SJSA1 (cell line): ENCODE measurements at regions not wholly inside any gene's neighbourhood (a gene's known extent, or its start where the extent isn't known, plus 50 kb on each side); places are given as distances from the start of the nearest gene placed in this dataset.
"Not testable (repeated sequence)": the region's sequence is repeated elsewhere in the genome, so short reads cannot be mapped to it uniquely, and the experiment has no call there.

Experiments used
- DNase-seq, 2 experiments: peaks; one replicate each; pipeline ENCODE4 v3.0.0-alpha.2; 2015 to 2020; ENCODE audit warnings: low spot score in 2 of 2, low read depth in 1 of 2
- H3K27ac ChIP-seq: fragments of 250-450 bp; sonication (Bioruptor Pico); 2 replicates; pipeline ENCODE4 v1.5.1; 2020; ENCODE audit warnings: mild to moderate bottlenecking, moderate library complexity
- H3K27me3 ChIP-seq: fragments of 250-450 bp; sonication (Bioruptor Pico); replicated peaks from 2 replicates; pipeline ENCODE4 v1.5.1; 2020; ENCODE audit warnings: mild to moderate bottlenecking, moderate library complexity
- H3K36me3 ChIP-seq: fragments of 250-450 bp; sonication (Bioruptor Pico); 2 replicates; pipeline ENCODE4 v1.5.1; 2020; ENCODE audit warnings: mild to moderate bottlenecking
- H3K4me1 ChIP-seq: fragments of 250-450 bp; sonication (Bioruptor Pico); replicated peaks from 2 replicates; pipeline ENCODE4 v1.6.1; 2021; ENCODE audit warnings: mild to moderate bottlenecking
- H3K4me3 ChIP-seq: fragments of 250-450 bp; sonication (Bioruptor Pico); 2 replicates; pipeline ENCODE4 v1.5.1; 2020; ENCODE audit warnings: mild to moderate bottlenecking
- H3K9me3 ChIP-seq: fragments of 250-450 bp; sonication (Bioruptor Pico); replicated peaks from 2 replicates; pipeline ENCODE4 v1.5.1; 2020; ENCODE audit warnings: mild to moderate bottlenecking

DNA sequence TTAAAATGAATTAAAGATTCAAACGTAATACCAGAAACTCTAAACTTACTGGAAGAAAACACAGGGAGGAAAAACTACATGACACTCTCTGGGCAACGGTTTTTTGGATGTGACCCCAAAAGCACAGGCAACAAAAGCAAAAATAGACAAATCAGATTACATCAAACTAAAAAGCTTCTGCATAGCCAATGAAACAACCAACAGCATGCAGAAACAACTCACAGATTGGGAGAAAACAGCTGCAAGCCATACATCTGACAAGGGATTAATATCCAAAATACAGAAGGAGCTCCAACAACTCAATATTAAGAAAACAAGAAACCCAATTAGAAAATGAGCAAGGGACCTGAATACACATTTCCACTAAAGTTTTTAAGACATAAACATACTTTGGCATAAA is 69.2 kb upstream of the ALOX12 start:
- Histone ChIP-seq H3K27ac (no peak overlapping the region), H3K4me1 (no peaks in the 10 kb centered on the region), H3K36me3 (no peaks in the 10 kb centered on the region), H3K27me3 (no peaks in the 10 kb centered on the region), H3K9me3 (no peaks in the 10 kb centered on the region), H3K4me3 (no peak overlapping the region)
- DNase-seq: no peak

DNA sequence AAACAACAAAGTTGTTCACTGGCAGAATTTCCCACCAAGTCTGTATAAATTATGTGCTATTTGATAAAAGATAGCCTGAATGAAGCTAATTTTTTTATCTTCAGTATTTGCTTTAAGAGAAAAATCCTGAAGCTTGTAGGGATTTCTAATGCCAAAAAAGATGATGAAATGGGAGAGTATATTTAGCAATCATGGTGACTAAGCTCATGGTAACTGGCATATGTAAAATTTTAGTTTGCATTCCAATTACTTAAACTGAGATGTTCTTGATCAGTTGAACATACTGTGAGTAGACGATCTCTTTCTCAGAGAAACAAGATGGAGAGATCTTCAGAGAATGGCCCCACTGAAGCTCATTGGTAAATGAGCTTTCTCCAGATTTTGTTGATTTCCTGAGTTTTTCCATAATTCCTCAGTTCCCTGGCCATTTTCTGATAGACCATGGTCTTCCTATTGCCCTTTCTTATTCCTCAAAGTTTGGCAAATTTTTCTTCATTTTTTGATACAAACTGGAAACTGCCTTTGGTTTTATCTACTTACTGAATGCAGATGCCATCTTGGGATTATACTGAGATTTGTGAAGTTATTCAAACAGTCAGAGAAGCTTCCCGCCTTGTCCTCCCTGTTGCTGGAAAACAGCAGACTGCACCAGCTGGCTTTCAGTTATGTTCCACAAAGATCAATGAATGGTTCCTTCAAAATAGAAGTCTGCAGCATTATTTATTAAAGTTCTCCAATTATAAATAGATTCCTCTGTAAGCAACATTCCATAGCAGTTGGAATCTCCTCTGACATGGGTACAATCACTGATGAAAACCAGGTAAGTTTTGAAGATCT is 68.3 kb upstream of the ALOX12 start:
- no peak overlapping the region for H3K4me3 ChIP-seq
- no peak overlapping the region for H3K27ac ChIP-seq
- no peak for DNase-seq
- no peaks in the 10 kb centered on the region for H3K4me1 ChIP-seq
- no peaks in the 10 kb centered on the region for H3K9me3 ChIP-seq
- no peaks in the 10 kb centered on the region for H3K27me3 ChIP-seq
- no peaks in the 10 kb centered on the region for H3K36me3 ChIP-seq

DNA sequence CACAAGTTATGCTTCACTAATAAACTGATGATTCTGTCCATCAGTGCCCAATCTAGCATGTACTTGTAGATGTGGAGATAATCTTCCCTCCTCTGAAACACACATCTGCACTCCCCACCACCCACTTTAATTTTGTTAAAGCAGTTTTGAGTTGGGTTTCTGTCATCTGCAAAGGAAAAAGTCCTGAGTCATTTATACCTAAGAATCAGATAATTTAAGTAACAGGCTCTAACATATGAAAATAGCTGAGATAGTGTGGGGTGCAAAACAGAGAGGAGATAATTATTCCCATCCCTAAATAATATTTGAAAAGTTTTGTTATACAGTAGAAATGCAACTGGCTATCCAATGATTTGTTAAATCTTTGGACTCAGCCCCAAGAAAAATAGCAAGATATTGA is 67.7 kb upstream of the ALOX12 start:
- no peaks in the 10 kb centered on the region for H3K4me1 ChIP-seq
- H3K9me3 ChIP-seq: no peaks in the 10 kb centered on the region
- H3K27me3 ChIP-seq: no peaks in the 10 kb centered on the region
- H3K27ac ChIP-seq: no peak overlapping the region
- H3K36me3 ChIP-seq: no peaks in the 10 kb centered on the region
- DNase-seq: no peak
- no peak overlapping the region for H3K4me3 ChIP-seq

DNA sequence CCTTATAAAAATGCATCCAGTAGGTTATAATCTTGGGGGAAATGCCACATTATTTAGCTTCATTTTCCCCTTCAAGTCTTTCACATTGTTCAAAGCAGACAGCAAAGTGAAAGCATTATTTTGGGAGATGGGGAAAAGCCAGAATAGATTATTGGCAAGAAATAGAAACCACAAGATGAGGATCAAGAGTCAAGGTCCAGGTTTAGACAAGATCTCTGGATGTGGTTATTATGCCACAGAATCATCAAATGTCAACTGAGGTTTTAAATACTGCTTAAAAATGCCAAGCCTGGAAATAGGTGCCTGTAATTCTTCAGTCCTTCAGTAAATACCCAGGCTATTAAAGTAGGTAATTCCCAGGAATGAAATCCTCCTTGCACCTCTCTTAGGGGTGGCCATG is 65.1 kb upstream of the ALOX12 start:
- no peak for DNase-seq

DNA sequence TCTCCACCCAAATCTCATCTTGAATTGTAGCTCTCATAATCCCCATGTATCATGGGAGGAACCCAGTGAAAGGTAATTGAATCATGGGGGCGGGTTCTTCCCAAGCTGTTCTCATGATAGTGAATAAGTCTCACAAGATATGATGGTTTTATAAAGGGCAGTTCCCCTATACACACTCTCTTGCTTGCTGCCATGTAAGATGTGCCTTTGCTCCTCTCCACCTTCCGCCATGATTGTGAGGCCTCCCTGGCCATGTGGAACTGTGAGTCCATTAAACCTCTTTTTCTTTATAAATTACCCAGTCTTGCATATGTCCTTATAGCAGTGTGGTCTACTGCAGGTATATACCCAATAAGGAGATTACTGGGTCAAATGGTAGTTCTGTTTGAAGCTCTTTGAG is 61.3 kb upstream of the ALOX12 start:
- not testable (repeated sequence) for DNase-seq, H3K9me3 ChIP-seq, H3K27ac ChIP-seq, H3K36me3 ChIP-seq, H3K4me1 ChIP-seq, H3K27me3 ChIP-seq, H3K4me3 ChIP-seq

More for the DNA sequence above, 65.1 kb upstream of the ALOX12 start:
- no peaks in the 10 kb centered on the region for H3K27me3 ChIP-seq
- no peak overlapping the region for H3K27ac ChIP-seq
- H3K9me3 ChIP-seq: no peaks in the 10 kb centered on the region
- H3K4me3 ChIP-seq: no peak overlapping the region
- H3K36me3 ChIP-seq: no peaks in the 10 kb centered on the region
- H3K4me1 ChIP-seq: no peaks in the 10 kb centered on the region

DNA sequence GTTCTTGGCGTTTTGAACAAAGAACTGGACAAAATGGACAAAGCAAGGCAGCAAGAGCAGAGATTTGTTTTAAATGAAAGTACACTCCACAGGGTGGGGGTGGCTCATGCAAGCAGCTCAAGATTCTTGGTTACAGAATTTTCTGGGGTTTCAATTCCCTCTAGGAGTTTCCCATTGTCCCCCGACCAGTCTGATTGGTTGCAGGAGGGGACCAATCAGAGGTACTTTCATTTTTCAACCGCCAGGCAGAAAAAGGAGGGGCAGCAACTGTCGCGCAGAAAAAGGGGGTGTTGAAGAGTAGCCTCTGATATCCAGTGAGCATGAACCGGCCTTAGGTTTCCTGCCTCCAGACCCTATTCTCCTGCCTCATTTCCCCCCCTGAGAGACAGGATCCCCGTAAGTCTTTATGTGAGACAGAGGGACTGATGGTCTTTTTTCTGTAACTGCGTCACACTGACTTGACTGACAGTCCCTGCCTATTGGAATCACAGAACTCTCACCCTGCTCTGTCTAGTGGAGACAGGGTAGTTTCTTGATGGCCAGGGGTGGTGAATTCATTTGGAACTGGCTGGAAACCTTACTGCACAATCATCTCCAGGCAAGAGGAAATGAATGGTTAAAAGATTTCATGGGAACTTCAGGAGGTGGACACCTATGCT is 59.4 kb upstream of the ALOX12 start:
- H3K9me3 ChIP-seq: no peaks in the 10 kb centered on the region
- H3K36me3 ChIP-seq: no peaks in the 10 kb centered on the region
- DNase-seq: peak in 1 of 2 experiments; percentile 36
- peak overlapping the region; percentile 73 for H3K27ac ChIP-seq
- no peaks in the 10 kb centered on the region for H3K27me3 ChIP-seq
- H3K4me1 ChIP-seq: 0 out of 2 replicates have a peak, but pooled peaks cover 3% of the 10 kb centered on the region
- H3K4me3 ChIP-seq: peak overlapping the region; percentile 36

DNA sequence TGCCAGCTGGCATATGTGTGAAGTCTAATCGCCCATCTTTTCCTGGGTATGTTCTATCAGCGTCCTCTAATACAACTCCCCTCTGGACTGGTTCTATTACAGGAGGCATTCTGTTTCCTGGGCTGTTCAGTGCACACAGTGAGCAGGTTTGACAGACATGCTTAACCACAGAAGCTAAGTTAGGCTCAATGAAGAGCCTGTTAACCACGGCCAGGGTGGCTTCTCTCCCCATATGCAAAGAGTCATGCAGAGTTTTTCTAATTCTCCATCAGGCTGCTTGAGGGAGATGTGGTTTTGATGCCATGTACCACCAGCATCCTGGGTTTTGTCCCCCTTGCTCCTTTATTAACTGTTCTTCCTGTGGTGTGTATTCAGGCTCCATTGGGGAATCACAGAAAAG is 57.2 kb upstream of the ALOX12 start:
- H3K4me3 ChIP-seq: no peak overlapping the region
- H3K9me3 ChIP-seq: no peaks in the 10 kb centered on the region
- no peak for DNase-seq
- no peaks in the 10 kb centered on the region for H3K36me3 ChIP-seq
- no peaks in the 10 kb centered on the region for H3K27me3 ChIP-seq
- H3K27ac ChIP-seq: no peak overlapping the region
- 0 out of 2 replicates have a peak, but pooled peaks cover 3% of the 10 kb centered on the region for H3K4me1 ChIP-seq

DNA sequence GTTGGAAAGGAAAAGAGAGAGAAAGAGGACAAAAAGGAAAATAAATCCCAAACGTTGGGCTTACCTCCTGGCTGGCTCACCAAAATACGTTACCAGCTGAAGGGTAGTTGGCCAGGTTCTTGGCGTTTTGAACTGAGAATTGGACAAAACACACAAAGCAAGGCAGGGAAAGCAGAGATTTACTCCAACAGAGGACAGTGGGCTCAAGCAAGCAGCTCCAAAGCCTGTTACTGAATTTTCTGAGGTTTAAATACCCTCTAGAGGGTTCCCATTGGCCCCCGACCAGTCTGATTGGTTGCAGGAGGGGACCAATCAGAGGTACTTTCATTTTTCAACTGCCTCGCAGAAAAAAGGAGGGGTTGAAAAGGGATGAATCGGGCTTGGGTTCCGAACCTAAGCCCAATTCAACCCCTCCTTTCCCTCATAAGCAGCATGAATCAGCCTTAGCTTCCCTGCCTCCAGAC is 55.6 kb upstream of the ALOX12 start:
- Histone ChIP-seq H3K9me3 (no peaks in the 10 kb centered on the region), H3K4me1 (0 out of 2 replicates have a peak, but pooled peaks cover 3% of the 10 kb centered on the region)
- DNase-seq: peak in 1 of 2 experiments; percentile 43

DNA sequence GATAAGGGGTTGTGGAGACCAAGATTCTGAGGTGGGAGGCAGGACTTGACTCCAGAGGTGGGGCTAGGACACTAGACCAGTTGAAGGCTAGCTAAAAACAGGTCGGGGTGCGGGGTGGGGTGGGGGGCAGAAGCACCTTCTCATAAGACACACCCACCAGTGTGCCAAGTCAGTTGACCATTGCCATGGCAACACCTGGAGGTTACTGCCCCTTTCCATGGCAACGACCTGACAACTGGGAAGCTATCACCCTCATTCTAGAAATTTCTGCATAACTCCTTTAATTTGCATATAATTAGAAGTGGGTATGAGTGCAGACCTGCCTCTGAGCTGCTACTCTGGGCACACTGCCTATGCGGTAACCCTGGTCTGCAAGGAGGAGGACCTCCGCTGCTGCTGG is 53.9 kb upstream of the ALOX12 start:
- no peaks in the 10 kb centered on the region for H3K27me3 ChIP-seq
- H3K27ac ChIP-seq: no peak overlapping the region
- no peak for DNase-seq
- no peaks in the 10 kb centered on the region for H3K9me3 ChIP-seq
- no peak overlapping the region for H3K4me3 ChIP-seq
- no peaks in the 10 kb centered on the region for H3K36me3 ChIP-seq
- no peaks in the 10 kb centered on the region for H3K4me1 ChIP-seq

More for the DNA sequence above, 55.6 kb upstream of the ALOX12 start:
- H3K27me3 ChIP-seq: no peaks in the 10 kb centered on the region
- peak overlapping the region; percentile 37; the same call in 1 of the 2 replicates for H3K27ac ChIP-seq
- H3K4me3 ChIP-seq: peak overlapping the region; percentile 39
- no peaks in the 10 kb centered on the region for H3K36me3 ChIP-seq

DNA sequence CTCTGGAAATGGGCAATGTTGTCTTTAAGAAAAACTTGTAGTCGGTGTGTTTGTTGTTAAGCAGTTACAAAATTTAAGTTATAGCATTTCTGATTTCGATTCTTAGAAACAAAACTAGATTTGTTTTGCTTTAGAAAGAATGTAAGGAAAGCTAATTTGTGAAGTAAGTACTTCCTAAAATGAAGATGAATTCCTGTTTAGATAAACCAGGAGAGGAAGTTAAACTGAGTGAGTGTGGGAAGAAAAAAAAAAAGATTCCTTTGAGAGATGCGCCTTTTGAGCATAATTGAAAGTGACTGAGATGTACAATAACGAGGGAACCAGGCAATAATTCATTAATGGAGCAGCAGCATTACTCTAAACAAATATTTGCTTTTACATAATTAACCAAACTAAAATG is 52.4 kb upstream of the ALOX12 start:
- Histone ChIP-seq H3K9me3 (no peaks in the 10 kb centered on the region), H3K36me3 (no peaks in the 10 kb centered on the region), H3K4me3 (no peak overlapping the region), H3K27ac (no peak overlapping the region), H3K27me3 (no peaks in the 10 kb centered on the region), H3K4me1 (peaks cover 4% of the 10 kb centered on the region)
- no peak for DNase-seq
